IPS-18a (cell line): ENCODE measurements at regions not wholly inside any gene's neighbourhood (a gene's known extent, or its start where the extent isn't known, plus 50 kb on each side); places are given as distances from the start of the nearest gene placed in this dataset.

Source experiments
- H3K27ac ChIP-seq: one replicate; pipeline ENCODE4 v1.5.1; 2013; ENCODE audit warnings: low read length
- H3K27me3 ChIP-seq: one replicate; pipeline ENCODE4 v1.6.1; 2013; ENCODE audit warnings: mild to moderate bottlenecking, low read length; ENCODE audit not compliant: control insufficient read depth, insufficient read depth
- H3K36me3 ChIP-seq: one replicate; pipeline ENCODE4 v1.6.1; 2013; ENCODE audit warnings: low read depth, low read length; ENCODE audit not compliant: control insufficient read depth
- H3K4me1 ChIP-seq: one replicate; pipeline ENCODE4 v1.6.1; 2013; ENCODE audit warnings: low read depth, low read length; ENCODE audit not compliant: control insufficient read depth
- H3K4me3 ChIP-seq: one replicate; pipeline ENCODE4 v1.5.1; 2013; ENCODE audit warnings: low read length
- H3K9ac ChIP-seq: one replicate; pipeline ENCODE4 v1.6.1; 2013; ENCODE audit warnings: mild to moderate bottlenecking, low read length, moderate library complexity
- H3K9me3 ChIP-seq: one replicate; pipeline ENCODE4 v1.6.1; 2013; ENCODE audit warnings: low read depth, low read length; ENCODE audit not compliant: control insufficient read depth

- H3K4me3 ChIP-seq = no peak overlapping the region
- no peaks in the 10 kb centered on the region for H3K9me3 ChIP-seq
- peaks cover 4% of the 10 kb centered on the region for H3K4me1 ChIP-seq
- H3K27ac ChIP-seq = no peak overlapping the region
- no peaks in the 10 kb centered on the region for H3K36me3 ChIP-seq
- H3K27me3 ChIP-seq = no peaks in the 10 kb centered on the region
- no peak overlapping the region for H3K9ac ChIP-seq
Measured at GRCh38 chr14:101347893-101348777, 213.2 kb upstream of the DIO3 start.

GRCh38 chr14:101349108-101349507 lies 212.2 kb upstream of the DIO3 start:
- Histone ChIP-seq H3K4me1 (peaks cover 4% of the 10 kb centered on the region), H3K36me3 (no peaks in the 10 kb centered on the region), H3K9ac (no peak overlapping the region), H3K27me3 (no peaks in the 10 kb centered on the region), H3K27ac (no peak overlapping the region), H3K9me3 (no peaks in the 10 kb centered on the region), H3K4me3 (no peak overlapping the region)

GRCh38 chr14:101350021-101350420 lies 211.3 kb upstream of the DIO3 start:
- H3K9me3 ChIP-seq = no peaks in the 10 kb centered on the region
- H3K9ac ChIP-seq = no peak overlapping the region
- no peaks in the 10 kb centered on the region for H3K27me3 ChIP-seq
- H3K36me3 ChIP-seq = no peaks in the 10 kb centered on the region
- no peak overlapping the region for H3K4me3 ChIP-seq
- H3K4me1 ChIP-seq = peaks cover 4% of the 10 kb centered on the region
- H3K27ac ChIP-seq = no peak overlapping the region

GRCh38 chr14:101350691-101351090 lies 210.6 kb upstream of the DIO3 start:
- Histone ChIP-seq H3K9ac (no peak overlapping the region), H3K4me1 (peaks cover 4% of the 10 kb centered on the region), H3K9me3 (no peaks in the 10 kb centered on the region), H3K27me3 (no peaks in the 10 kb centered on the region), H3K36me3 (no peaks in the 10 kb centered on the region), H3K27ac (no peak overlapping the region), H3K4me3 (no peak overlapping the region)

- Histone ChIP-seq H3K27ac (no peak overlapping the region), H3K4me3 (no peak overlapping the region), H3K36me3 (no peaks in the 10 kb centered on the region), H3K27me3 (no peaks in the 10 kb centered on the region), H3K9ac (no peak overlapping the region), H3K4me1 (peaks cover 4% of the 10 kb centered on the region), H3K9me3 (no peaks in the 10 kb centered on the region)
Measured at GRCh38 chr14:101351146-101351545, 210.1 kb upstream of the DIO3 start.

GRCh38 chr14:101351769-101352168 lies 209.5 kb upstream of the DIO3 start:
- Histone ChIP-seq H3K36me3 (no peaks in the 10 kb centered on the region), H3K27me3 (no peaks in the 10 kb centered on the region), H3K4me3 (no peak overlapping the region), H3K9ac (no peak overlapping the region), H3K27ac (no peak overlapping the region), H3K9me3 (no peaks in the 10 kb centered on the region), H3K4me1 (peaks cover 4% of the 10 kb centered on the region)

GRCh38 chr14:101352567-101352966 lies 208.7 kb upstream of the DIO3 start:
- no peaks in the 10 kb centered on the region for H3K9me3 ChIP-seq
- no peak overlapping the region for H3K27ac ChIP-seq
- H3K9ac ChIP-seq = no peak overlapping the region
- H3K4me1 ChIP-seq = peaks cover 4% of the 10 kb centered on the region
- H3K4me3 ChIP-seq = no peak overlapping the region
- no peaks in the 10 kb centered on the region for H3K27me3 ChIP-seq
- no peaks in the 10 kb centered on the region for H3K36me3 ChIP-seq

GRCh38 chr14:101353422-101353821 lies 207.9 kb upstream of the DIO3 start:
- H3K36me3 ChIP-seq = no peaks in the 10 kb centered on the region
- H3K27ac ChIP-seq = no peak overlapping the region
- no peaks in the 10 kb centered on the region for H3K27me3 ChIP-seq
- no peak overlapping the region for H3K4me3 ChIP-seq
- no peak overlapping the region for H3K9ac ChIP-seq
- no peaks in the 10 kb centered on the region for H3K9me3 ChIP-seq
- peaks cover 4% of the 10 kb centered on the region for H3K4me1 ChIP-seq

- Histone ChIP-seq H3K4me3 (no peak overlapping the region), H3K27me3 (no peaks in the 10 kb centered on the region), H3K9ac (no peak overlapping the region), H3K27ac (no peak overlapping the region), H3K36me3 (no peaks in the 10 kb centered on the region), H3K9me3 (no peaks in the 10 kb centered on the region), H3K4me1 (peaks cover 4% of the 10 kb centered on the region)
Measured at GRCh38 chr14:101354726-101355125, 206.6 kb upstream of the DIO3 start.

- Histone ChIP-seq H3K36me3 (no peaks in the 10 kb centered on the region), H3K27ac (no peak overlapping the region), H3K4me3 (no peak overlapping the region), H3K9ac (no peak overlapping the region), H3K4me1 (peaks cover 2% of the 10 kb centered on the region), H3K27me3 (no peaks in the 10 kb centered on the region), H3K9me3 (no peaks in the 10 kb centered on the region)
Measured at GRCh38 chr14:101355284-101355683, 206.0 kb upstream of the DIO3 start.

- no peaks in the 10 kb centered on the region for H3K4me1 ChIP-seq
- H3K36me3 ChIP-seq = no peaks in the 10 kb centered on the region
- H3K27me3 ChIP-seq = no peaks in the 10 kb centered on the region
- H3K9ac ChIP-seq = no peak overlapping the region
- no peak overlapping the region for H3K4me3 ChIP-seq
- no peaks in the 10 kb centered on the region for H3K9me3 ChIP-seq
- no peak overlapping the region for H3K27ac ChIP-seq
Measured at GRCh38 chr14:101357038-101357437, 204.3 kb upstream of the DIO3 start.
